ENCODE measurements at regions not wholly inside any gene's neighbourhood (a gene's known extent, or its start where the extent isn't known, plus 50 kb on each side); places are given as distances from the start of the nearest gene placed in this dataset.
"Not testable (repeated sequence)": the region's sequence is repeated elsewhere in the genome, so short reads cannot be mapped to it uniquely, and the experiment has no call there.

- H3K27me3 ChIP-seq (ENCODE audit: control insufficient read depth in 4 of 4, insufficient read depth in 4 of 4, low read length in 3 of 4): peaks cover 0 to 1% (median 0%) of the 10 kb centered on the region in 4 donors
- no peak overlapping the region for H3K9ac ChIP-seq (ENCODE audit: low read depth in 1 of 2, low read length in 2 of 2)
- H3K27ac ChIP-seq (ENCODE audit: low read depth in 1 of 2, low read length in 2 of 2): no peak overlapping the region
- H3K4me1 ChIP-seq (ENCODE audit: control insufficient read depth in 4 of 4, insufficient read depth in 4 of 4, low read length in 3 of 4): no peaks in the 10 kb centered on the region
- peaks cover 0 to 6% (median 0%) of the 10 kb centered on the region in 4 donors for H3K9me3 ChIP-seq (ENCODE audit: control insufficient read depth in 4 of 4, low read length in 3 of 4)
- no peak for DNase-seq (ENCODE audit: low spot score)
- TF ChIP-seq RXRA (IDR thresholded peaks at IDR 0.05) (no peak), SP1 (IDR thresholded peaks at IDR 0.05) (no peak), YY1 (IDR thresholded peaks at IDR 0.05) (no peak)
- H3K36me3 ChIP-seq (ENCODE audit: control insufficient read depth in 4 of 4, insufficient read depth in 3 of 4, low read depth in 1 of 4, low read length in 3 of 4): no peaks in the 10 kb centered on the region
- H3K4me3 ChIP-seq (ENCODE audit: low read depth in 1 of 3, low read length in 3 of 3): no peak overlapping the region
- WGBS: 90% methylated on average over 4 of the region's 4 CpGs
Measured at GRCh38 chr7:68250143-68250542, 1253.5 kb downstream of the TYW1 start.

- WGBS: 63% methylated on average over 1 of the region's 1 CpG
- H3K4me3 ChIP-seq (ENCODE audit: low read depth in 1 of 3, low read length in 3 of 3); H3K27me3 ChIP-seq (ENCODE audit: control insufficient read depth in 4 of 4, insufficient read depth in 4 of 4, low read length in 3 of 4); H3K9me3 ChIP-seq (ENCODE audit: control insufficient read depth in 4 of 4, low read length in 3 of 4); H3K9ac ChIP-seq (ENCODE audit: low read depth in 1 of 2, low read length in 2 of 2); H3K4me1 ChIP-seq (ENCODE audit: control insufficient read depth in 4 of 4, insufficient read depth in 4 of 4, low read length in 3 of 4); DNase-seq (ENCODE audit: low spot score); H3K36me3 ChIP-seq (ENCODE audit: control insufficient read depth in 4 of 4, insufficient read depth in 3 of 4, low read depth in 1 of 4, low read length in 3 of 4); H3K27ac ChIP-seq (ENCODE audit: low read depth in 1 of 2, low read length in 2 of 2): not testable (repeated sequence)
Measured at GRCh38 chr7:68254815-68255214, 1258.2 kb downstream of the TYW1 start.

- no peak overlapping the region for H3K4me3 ChIP-seq (ENCODE audit: low read depth in 1 of 3, low read length in 3 of 3)
- no peaks in the 10 kb centered on the region for H3K4me1 ChIP-seq (ENCODE audit: control insufficient read depth in 4 of 4, insufficient read depth in 4 of 4, low read length in 3 of 4)
- H3K36me3 ChIP-seq (ENCODE audit: control insufficient read depth in 4 of 4, insufficient read depth in 3 of 4, low read depth in 1 of 4, low read length in 3 of 4): no peaks in the 10 kb centered on the region
- TF ChIP-seq FOXA2 (IDR thresholded peaks at IDR 0.05) (no peak), HNF4A (conservative IDR thresholded peaks at IDR 0.05) (no peak), YY1 (IDR thresholded peaks at IDR 0.05) (no peak), FOXA1 (IDR thresholded peaks at IDR 0.05) (no peak), NR2F2 (IDR thresholded peaks at IDR 0.05) (no peak), EGR1 (IDR thresholded peaks at IDR 0.05; ENCODE audit: low read depth in 2 of 2) (no peak), ZBTB33 (IDR thresholded peaks at IDR 0.05) (no peak), RAD21 (IDR thresholded peaks at IDR 0.05) (no peak), TAF1 (conservative IDR thresholded peaks at IDR 0.05) (no peak), RXRA (IDR thresholded peaks at IDR 0.05) (no peak), GABPA (IDR thresholded peaks at IDR 0.05 in 1 of 2, conservative IDR thresholded peaks at IDR 0.05 in 1 of 2) (no peak), HNF4G (IDR thresholded peaks at IDR 0.05) (no peak), JUND (IDR thresholded peaks at IDR 0.05) (no peak), CTCF (IDR thresholded peaks at IDR 0.05; ENCODE audit: low read depth, low read length, missing input control) (no peak), MAX (IDR thresholded peaks at IDR 0.05) (no peak), ATF3 (IDR thresholded peaks at IDR 0.05) (no peak), REST (IDR thresholded peaks at IDR 0.05) (no peak)
- no peak for DNase-seq (ENCODE audit: low spot score)
- H3K9ac ChIP-seq (ENCODE audit: low read depth in 1 of 2, low read length in 2 of 2): no peak overlapping the region
- WGBS: 89% methylated on average over 2 of the region's 2 CpGs
- no peak overlapping the region for H3K27ac ChIP-seq (ENCODE audit: low read depth in 1 of 2, low read length in 2 of 2)
- H3K27me3 ChIP-seq (ENCODE audit: control insufficient read depth in 4 of 4, insufficient read depth in 4 of 4, low read length in 3 of 4): peaks cover 0 to 2% (median 0%) of the 10 kb centered on the region in 4 donors
- peaks cover 0 to 6% (median 0%) of the 10 kb centered on the region in 4 donors for H3K9me3 ChIP-seq (ENCODE audit: control insufficient read depth in 4 of 4, low read length in 3 of 4)
Measured at GRCh38 chr7:68256295-68256694, 1259.7 kb downstream of the TYW1 start.
